ENCODE measurements at regions not wholly inside any gene's neighbourhood (a gene's known extent, or its start where the extent isn't known, plus 50 kb on each side); places are given as distances from the start of the nearest gene placed in this dataset.

DNA sequence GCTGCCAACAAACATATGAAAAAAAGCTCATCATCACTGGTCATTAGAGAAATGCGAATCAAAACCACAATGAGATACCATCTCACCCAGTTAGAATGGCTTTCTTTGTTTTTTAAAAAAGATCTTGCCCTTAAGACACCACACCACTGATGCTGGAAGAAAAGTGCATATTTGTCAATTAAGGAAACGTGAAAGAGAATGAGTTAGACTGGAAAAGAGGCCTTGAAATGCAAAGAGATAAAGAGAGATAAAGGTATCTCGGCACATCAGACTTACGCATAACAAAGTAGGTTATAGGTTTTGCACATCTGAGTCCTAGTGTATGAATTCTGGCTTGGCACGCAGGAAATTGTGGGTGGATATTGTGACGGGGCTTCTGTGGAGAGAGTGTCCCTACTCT, 149.5 kb downstream of the MTX2 start:
- Histone ChIP-seq H4K8ac (ENCODE audit: low read length) (peak overlapping the region; percentile 93), H3K9ac (ENCODE audit: low read length) (no peak overlapping the region), H3K4ac (ENCODE audit: low read depth in 1 of 2, low read length in 2 of 2) (peak overlapping the region; percentile 69 to 91), H3K4me1 (ENCODE audit: control insufficient read depth, insufficient read depth, low read depth, low read length) (peaks cover 13% of the 10 kb centered on the region), H3K9me3 (ENCODE audit: control insufficient read depth, low read length) (no peaks in the 10 kb centered on the region), H2BK15ac (ENCODE audit: low read depth, poor library complexity, severe bottlenecking) (peak overlapping the region; percentile 68), H2AFZ (ENCODE audit: low read depth, low read length) (no peak overlapping the region), H4K91ac (ENCODE audit: low read length) (peak overlapping the region; percentile 84), H2BK5ac (ENCODE audit: low read depth, low read length, poor library complexity, severe bottlenecking) (no peak overlapping the region), H3K4me2 (ENCODE audit: low read length, poor library complexity, severe bottlenecking) (no peak overlapping the region), H3K4me3 (ENCODE audit: insufficient read depth in 1 of 2, low read depth in 1 of 2, low read length in 2 of 2) (no peak overlapping the region), H2BK12ac (ENCODE audit: low read length in 2 of 2) (peak overlapping the region; percentile 32 to 94), H3K79me1 (replicated peaks; ENCODE audit: low read length, poor library complexity, severe bottlenecking) (no peaks in the 10 kb centered on the region), H3K27me3 (ENCODE audit: control insufficient read depth in 1 of 2, insufficient read depth in 1 of 2, low read length in 2 of 2) (no peaks in the 10 kb centered on the region), H3K18ac (ENCODE audit: low read depth in 1 of 2, low read length in 2 of 2) (peak overlapping the region; percentile 62 to 95), H3K23ac (ENCODE audit: low read length in 2 of 2) (no peak overlapping the region), H2AK5ac (ENCODE audit: low read length, severe bottlenecking) (no peak overlapping the region), H3K36me3 (ENCODE audit: control insufficient read depth in 1 of 2, insufficient read depth in 2 of 2, low read depth in 1 of 2, low read length in 2 of 2) (no peaks in the 10 kb centered on the region), H3K27ac (ENCODE audit: low read length, poor library complexity, severe bottlenecking) (no peak overlapping the region), H3K14ac (ENCODE audit: low read length in 2 of 2) (no peak overlapping the region), H2BK120ac (ENCODE audit: low read depth, low read length) (peak overlapping the region; percentile 65)
- WGBS: 91% methylated on average over 6 of the region's 6 CpGs
- DNase-seq: no peak

DNA sequence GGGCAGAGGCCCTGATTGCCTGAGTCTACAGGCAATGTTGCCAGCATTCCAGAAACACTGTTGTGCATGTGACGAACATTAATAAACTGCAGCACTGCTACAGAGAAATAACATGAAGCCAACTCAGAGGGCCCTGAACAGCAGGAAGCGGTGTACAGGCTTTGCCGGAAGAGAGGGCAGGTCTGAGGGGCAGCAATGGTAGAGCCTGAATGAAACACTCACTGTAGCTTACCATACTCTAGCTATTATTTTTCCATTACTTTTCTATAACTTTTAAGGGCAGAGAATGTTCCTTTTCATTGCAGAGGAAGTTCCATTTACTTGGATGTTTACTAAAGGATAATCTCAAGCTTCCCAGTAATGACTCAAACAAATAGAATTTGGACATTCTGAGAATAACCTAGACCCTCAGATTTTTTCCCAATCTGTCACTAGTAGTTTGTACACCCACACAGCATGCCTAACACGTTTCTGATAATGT, 150.4 kb downstream of the MTX2 start:
- Histone ChIP-seq H2AFZ (ENCODE audit: low read depth, low read length) (peak overlapping the region; percentile 46), H3K27me3 (ENCODE audit: control insufficient read depth in 1 of 2, insufficient read depth in 1 of 2, low read length in 2 of 2) (no peaks in the 10 kb centered on the region), H2AK5ac (ENCODE audit: low read length, severe bottlenecking) (no peak overlapping the region), H2BK12ac (ENCODE audit: low read length in 2 of 2) (peak overlapping the region in 1 of 2 experiments; percentile 94), H4K8ac (ENCODE audit: low read length) (peak overlapping the region; percentile 93), H3K9me3 (ENCODE audit: control insufficient read depth, low read length) (no peaks in the 10 kb centered on the region), H4K91ac (ENCODE audit: low read length) (no peak overlapping the region), H3K4ac (ENCODE audit: low read depth in 1 of 2, low read length in 2 of 2) (peak overlapping the region in 1 of 2 experiments; percentile 91), H3K14ac (ENCODE audit: low read length in 2 of 2) (no peak overlapping the region), H3K23ac (ENCODE audit: low read length in 2 of 2) (no peak overlapping the region), H2BK120ac (ENCODE audit: low read depth, low read length) (peak overlapping the region; percentile 65), H3K4me3 (ENCODE audit: insufficient read depth in 1 of 2, low read depth in 1 of 2, low read length in 2 of 2) (no peak overlapping the region), H3K27ac (ENCODE audit: low read length, poor library complexity, severe bottlenecking) (peak overlapping the region; percentile 48), H2BK15ac (ENCODE audit: low read depth, poor library complexity, severe bottlenecking) (no peak overlapping the region), H3K4me1 (ENCODE audit: control insufficient read depth, insufficient read depth, low read depth, low read length) (peaks cover 13% of the 10 kb centered on the region), H2BK5ac (ENCODE audit: low read depth, low read length, poor library complexity, severe bottlenecking) (no peak overlapping the region), H3K18ac (ENCODE audit: low read depth in 1 of 2, low read length in 2 of 2) (peak overlapping the region; percentile 64 to 95), H3K4me2 (ENCODE audit: low read length, poor library complexity, severe bottlenecking) (no peak overlapping the region), H3K79me1 (replicated peaks; ENCODE audit: low read length, poor library complexity, severe bottlenecking) (no peaks in the 10 kb centered on the region), H3K36me3 (ENCODE audit: control insufficient read depth in 1 of 2, insufficient read depth in 2 of 2, low read depth in 1 of 2, low read length in 2 of 2) (no peaks in the 10 kb centered on the region), H3K9ac (ENCODE audit: low read length) (peak overlapping the region; percentile 8)
- WGBS: 0% methylated on average over 3 of the region's 4 CpGs
- DNase-seq: peak; percentile 79

- no peaks in the 10 kb centered on the region for H3K27me3 ChIP-seq (ENCODE audit: control insufficient read depth in 1 of 2, insufficient read depth in 1 of 2, low read length in 2 of 2)
- H2AK5ac ChIP-seq (ENCODE audit: low read length, severe bottlenecking): no peak overlapping the region
- no peaks in the 10 kb centered on the region for H3K36me3 ChIP-seq (ENCODE audit: control insufficient read depth in 1 of 2, insufficient read depth in 2 of 2, low read depth in 1 of 2, low read length in 2 of 2)
- no peak overlapping the region for H3K27ac ChIP-seq (ENCODE audit: low read length, poor library complexity, severe bottlenecking)
- H2AFZ ChIP-seq (ENCODE audit: low read depth, low read length): no peak overlapping the region
- no peak overlapping the region for H2BK5ac ChIP-seq (ENCODE audit: low read depth, low read length, poor library complexity, severe bottlenecking)
- no peak overlapping the region for H3K4ac ChIP-seq (ENCODE audit: low read depth in 1 of 2, low read length in 2 of 2)
- peak overlapping the region in 1 of 2 experiments; percentile 12 for H2BK12ac ChIP-seq (ENCODE audit: low read length in 2 of 2)
- peak overlapping the region; percentile 42 for H2BK120ac ChIP-seq (ENCODE audit: low read depth, low read length)
- no peaks in the 10 kb centered on the region for H3K79me1 ChIP-seq (replicated peaks; ENCODE audit: low read length, poor library complexity, severe bottlenecking)
- H3K23ac ChIP-seq (ENCODE audit: low read length in 2 of 2): no peak overlapping the region
- H3K4me1 ChIP-seq (ENCODE audit: control insufficient read depth, insufficient read depth, low read depth, low read length): peaks cover 14% of the 10 kb centered on the region
- no peak overlapping the region for H3K4me2 ChIP-seq (ENCODE audit: low read length, poor library complexity, severe bottlenecking)
- H3K9me3 ChIP-seq (ENCODE audit: control insufficient read depth, low read length): no peaks in the 10 kb centered on the region
- H3K4me3 ChIP-seq (ENCODE audit: insufficient read depth in 1 of 2, low read depth in 1 of 2, low read length in 2 of 2): no peak overlapping the region
- H2BK15ac ChIP-seq (ENCODE audit: low read depth, poor library complexity, severe bottlenecking): no peak overlapping the region
- H4K8ac ChIP-seq (ENCODE audit: low read length): no peak overlapping the region
- H3K18ac ChIP-seq (ENCODE audit: low read depth in 1 of 2, low read length in 2 of 2): peak overlapping the region in 1 of 2 experiments; percentile 5
- no peak overlapping the region for H3K14ac ChIP-seq (ENCODE audit: low read length in 2 of 2)
- H3K9ac ChIP-seq (ENCODE audit: low read length): no peak overlapping the region
- peak; percentile 27 for DNase-seq
- WGBS: 71% methylated on average over 4 of the region's 5 CpGs
- no peak overlapping the region for H4K91ac ChIP-seq (ENCODE audit: low read length)
These were observed 152.2 kb downstream of the MTX2 start for GRCh38 chr2:176421297-176422050.

DNA sequence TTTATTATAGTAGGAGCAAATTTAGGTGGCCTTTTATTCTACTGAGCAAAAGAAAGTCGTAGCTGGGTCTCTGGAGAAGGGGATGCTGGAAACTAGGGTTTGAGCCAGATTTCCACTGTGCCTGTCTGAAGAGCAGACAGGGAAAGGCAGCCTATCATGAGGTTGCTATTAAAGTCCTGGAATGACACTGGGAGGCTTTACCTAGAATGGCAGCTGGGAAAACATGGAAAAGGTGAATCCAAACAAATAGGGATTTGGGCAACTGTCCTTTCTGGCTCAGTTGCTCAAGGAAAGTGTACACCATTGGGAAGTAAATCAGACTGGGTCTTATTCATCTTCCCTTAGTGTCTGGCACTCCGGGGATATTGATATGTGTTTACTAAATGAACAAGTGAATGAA, 154.6 kb downstream of the MTX2 start:
- peaks cover 14% of the 10 kb centered on the region for H3K4me1 ChIP-seq (ENCODE audit: control insufficient read depth, insufficient read depth, low read depth, low read length)
- H3K9me3 ChIP-seq (ENCODE audit: control insufficient read depth, low read length): no peaks in the 10 kb centered on the region
- H3K18ac ChIP-seq (ENCODE audit: low read depth in 1 of 2, low read length in 2 of 2): no peak overlapping the region
- H3K9ac ChIP-seq (ENCODE audit: low read length): no peak overlapping the region
- peak overlapping the region; percentile 52 to 59 for H2BK12ac ChIP-seq (ENCODE audit: low read length in 2 of 2)
- no peak overlapping the region for H2BK120ac ChIP-seq (ENCODE audit: low read depth, low read length)
- H3K79me1 ChIP-seq (replicated peaks; ENCODE audit: low read length, poor library complexity, severe bottlenecking): no peaks in the 10 kb centered on the region
- no peak for DNase-seq
- no peak overlapping the region for H3K23ac ChIP-seq (ENCODE audit: low read length in 2 of 2)
- no peak overlapping the region for H2AK5ac ChIP-seq (ENCODE audit: low read length, severe bottlenecking)
- no peak overlapping the region for H3K4me2 ChIP-seq (ENCODE audit: low read length, poor library complexity, severe bottlenecking)
- H3K27ac ChIP-seq (ENCODE audit: low read length, poor library complexity, severe bottlenecking): no peak overlapping the region
- peak overlapping the region; percentile 25 for H4K91ac ChIP-seq (ENCODE audit: low read length)
- no peak overlapping the region for H3K4me3 ChIP-seq (ENCODE audit: insufficient read depth in 1 of 2, low read depth in 1 of 2, low read length in 2 of 2)
- H3K14ac ChIP-seq (ENCODE audit: low read length in 2 of 2): no peak overlapping the region
- H3K36me3 ChIP-seq (ENCODE audit: control insufficient read depth in 1 of 2, insufficient read depth in 2 of 2, low read depth in 1 of 2, low read length in 2 of 2): no peaks in the 10 kb centered on the region
- H3K27me3 ChIP-seq (ENCODE audit: control insufficient read depth in 1 of 2, insufficient read depth in 1 of 2, low read length in 2 of 2): no peaks in the 10 kb centered on the region
- WGBS: 48% methylated on average over 2 of the region's 2 CpGs
- peak overlapping the region; percentile 24 for H4K8ac ChIP-seq (ENCODE audit: low read length)
- no peak overlapping the region for H3K4ac ChIP-seq (ENCODE audit: low read depth in 1 of 2, low read length in 2 of 2)
- H2AFZ ChIP-seq (ENCODE audit: low read depth, low read length): no peak overlapping the region
- H2BK5ac ChIP-seq (ENCODE audit: low read depth, low read length, poor library complexity, severe bottlenecking): no peak overlapping the region
- no peak overlapping the region for H2BK15ac ChIP-seq (ENCODE audit: low read depth, poor library complexity, severe bottlenecking)
